ENCODE measurements at regions not wholly inside any gene's neighbourhood (a gene's known extent, or its start where the extent isn't known, plus 50 kb on each side); places are given as distances from the start of the nearest gene placed in this dataset.

DNA sequence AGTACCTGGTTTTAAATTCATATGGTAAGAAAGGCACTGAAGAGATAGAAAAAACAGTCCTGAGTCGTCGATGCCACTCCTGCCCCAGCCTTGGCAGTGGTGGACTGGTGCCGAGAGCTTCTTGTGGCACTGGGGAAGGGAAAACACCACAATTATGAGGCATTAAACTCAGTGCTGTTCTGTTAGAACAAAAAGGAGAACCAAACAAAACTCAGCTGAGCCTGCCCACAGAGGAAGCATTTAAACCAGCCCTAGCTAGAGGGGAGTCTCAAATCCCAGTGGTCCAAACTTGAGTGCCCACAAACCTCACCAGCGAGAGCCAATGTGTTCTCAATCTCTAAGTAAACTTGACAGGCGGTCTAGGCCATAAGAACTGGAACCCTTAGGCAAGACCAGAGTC is 1254.5 kb upstream of the FAM98A start:
- intact Hi-C loops (cut with micrococcal nuclease; ENCODE audit: unreplicated experiment) = no loop called here
- no peaks in the 10 kb centered on the region for H3K27me3 ChIP-seq (replicated peaks; ENCODE audit: control insufficient read depth, insufficient read depth, low read length)
- POLR2A ChIA-PET = no interaction called here
- no peak overlapping the region for H3K27ac Mint-ChIP-seq (ENCODE audit: unreplicated experiment)
- H3K36me3 ChIP-seq (ENCODE audit: control insufficient read depth, insufficient read depth, low read length) = no peaks in the 10 kb centered on the region
- CTCF ChIA-PET = no interaction called here
- BruUV-seq (replicated peaks) = no TSS peak
- peaks cover 30% of the 10 kb centered on the region for H3K9me3 Mint-ChIP-seq (ENCODE audit: unreplicated experiment)
- TF ChIP-seq, protein P1, sequence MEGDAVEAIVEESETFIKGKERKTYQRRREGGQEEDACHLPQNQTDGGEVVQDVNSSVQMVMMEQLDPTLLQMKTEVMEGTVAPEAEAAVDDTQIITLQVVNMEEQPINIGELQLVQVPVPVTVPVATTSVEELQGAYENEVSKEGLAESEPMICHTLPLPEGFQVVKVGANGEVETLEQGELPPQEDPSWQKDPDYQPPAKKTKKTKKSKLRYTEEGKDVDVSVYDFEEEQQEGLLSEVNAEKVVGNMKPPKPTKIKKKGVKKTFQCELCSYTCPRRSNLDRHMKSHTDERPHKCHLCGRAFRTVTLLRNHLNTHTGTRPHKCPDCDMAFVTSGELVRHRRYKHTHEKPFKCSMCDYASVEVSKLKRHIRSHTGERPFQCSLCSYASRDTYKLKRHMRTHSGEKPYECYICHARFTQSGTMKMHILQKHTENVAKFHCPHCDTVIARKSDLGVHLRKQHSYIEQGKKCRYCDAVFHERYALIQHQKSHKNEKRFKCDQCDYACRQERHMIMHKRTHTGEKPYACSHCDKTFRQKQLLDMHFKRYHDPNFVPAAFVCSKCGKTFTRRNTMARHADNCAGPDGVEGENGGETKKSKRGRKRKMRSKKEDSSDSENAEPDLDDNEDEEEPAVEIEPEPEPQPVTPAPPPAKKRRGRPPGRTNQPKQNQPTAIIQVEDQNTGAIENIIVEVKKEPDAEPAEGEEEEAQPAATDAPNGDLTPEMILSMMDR (IDR thresholded peaks at IDR 0.05; ENCODE audit: insufficient read depth in 1 of 2, low read depth in 1 of 2, low read length in 1 of 2, severe bottlenecking in 1 of 2, unreplicated experiment in 1 of 2) = no peak
- no peaks in the 10 kb centered on the region for H3K4me1 ChIP-seq
- no peaks in the 10 kb centered on the region for H3K9me3 ChIP-seq
- H3K4me3 Mint-ChIP-seq (ENCODE audit: unreplicated experiment) = no peak overlapping the region
- no peak overlapping the region for H3K4me3 ChIP-seq (ENCODE audit: low read depth, low read length)
- peaks cover 2% of the 10 kb centered on the region for H3K27me3 Mint-ChIP-seq (ENCODE audit: insufficient read depth, unreplicated experiment)
- no peaks in the 10 kb centered on the region for H3K36me3 Mint-ChIP-seq (ENCODE audit: insufficient read depth, unreplicated experiment)
- H3K4me1 Mint-ChIP-seq (ENCODE audit: low read depth, unreplicated experiment) = no peaks in the 10 kb centered on the region
- DNase-seq = no peak

DNA sequence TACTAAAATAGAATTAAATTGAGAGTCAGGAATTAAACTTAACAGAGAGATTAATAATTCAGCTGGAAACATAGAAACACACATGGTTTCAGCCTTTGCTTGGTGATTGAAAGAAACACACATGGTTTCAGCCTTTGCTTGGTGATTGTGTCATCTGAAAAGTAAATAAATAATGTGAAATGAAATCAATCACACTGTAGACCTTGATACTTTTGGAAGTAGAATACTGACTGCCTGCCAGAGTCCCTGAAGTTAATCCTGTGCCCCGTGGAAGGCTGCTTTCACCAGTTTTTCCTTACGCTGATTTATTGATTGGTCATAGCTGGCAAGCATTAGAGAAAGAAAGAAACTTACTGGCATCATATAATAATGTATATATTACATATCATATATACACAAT is 1252.7 kb upstream of the FAM98A start:
- Mint-ChIP-seq H3K9me3 (ENCODE audit: unreplicated experiment) (peaks cover 17% of the 10 kb centered on the region), H3K4me3 (ENCODE audit: unreplicated experiment) (no peak overlapping the region), H3K4me1 (ENCODE audit: low read depth, unreplicated experiment) (no peaks in the 10 kb centered on the region), H3K27ac (ENCODE audit: unreplicated experiment) (no peak overlapping the region), H3K27me3 (ENCODE audit: insufficient read depth, unreplicated experiment) (peaks cover 2% of the 10 kb centered on the region), H3K36me3 (ENCODE audit: insufficient read depth, unreplicated experiment) (no peaks in the 10 kb centered on the region)
- Histone ChIP-seq H3K27me3 (replicated peaks; ENCODE audit: control insufficient read depth, insufficient read depth, low read length) (no peaks in the 10 kb centered on the region), H3K4me3 (ENCODE audit: low read depth, low read length) (no peak overlapping the region), H3K9me3 (no peaks in the 10 kb centered on the region), H3K4me1 (no peaks in the 10 kb centered on the region), H3K36me3 (ENCODE audit: control insufficient read depth, insufficient read depth, low read length) (no peaks in the 10 kb centered on the region)
- TF ChIP-seq, protein P1 (IDR thresholded peaks at IDR 0.05; ENCODE audit: insufficient read depth in 1 of 2, low read depth in 1 of 2, low read length in 1 of 2, severe bottlenecking in 1 of 2, unreplicated experiment in 1 of 2) = no peak
- no TSS peak for BruUV-seq (replicated peaks)
- intact Hi-C loops (cut with micrococcal nuclease; ENCODE audit: unreplicated experiment) = no loop called here
- DNase-seq = no peak
- POLR2A ChIA-PET = no interaction called here
- CTCF ChIA-PET = no interaction called here

DNA sequence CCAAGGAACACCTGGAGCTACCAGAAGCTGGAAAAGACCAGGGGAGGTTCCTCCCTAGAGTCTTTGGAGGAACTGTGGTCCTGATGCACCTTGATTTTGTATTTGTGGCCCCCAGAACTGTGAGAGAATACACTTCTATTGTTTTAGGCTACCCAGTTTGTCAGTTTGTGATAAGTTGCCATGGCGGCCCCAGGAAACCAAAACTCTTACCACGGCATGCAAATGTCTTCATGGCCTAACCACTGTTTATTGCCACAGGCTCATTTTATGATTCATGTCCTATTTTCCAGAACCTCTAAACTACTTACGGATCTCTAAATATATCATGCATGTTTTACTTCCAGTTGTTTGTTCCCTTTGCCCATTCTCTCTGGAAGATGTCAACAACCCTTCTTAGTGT is 1250.7 kb upstream of the FAM98A start:
- POLR2A ChIA-PET = no interaction called here
- H3K4me1 Mint-ChIP-seq (ENCODE audit: low read depth, unreplicated experiment) = no peaks in the 10 kb centered on the region
- no TSS peak for BruUV-seq (replicated peaks)

More for the DNA sequence above, 1250.7 kb upstream of the FAM98A start:
- no peak overlapping the region for H3K4me3 Mint-ChIP-seq (ENCODE audit: unreplicated experiment)
- H3K36me3 Mint-ChIP-seq (ENCODE audit: insufficient read depth, unreplicated experiment) = no peaks in the 10 kb centered on the region
- CTCF ChIA-PET = no interaction called here
- no peaks in the 10 kb centered on the region for H3K36me3 ChIP-seq (ENCODE audit: control insufficient read depth, insufficient read depth, low read length)
- no peaks in the 10 kb centered on the region for H3K27me3 ChIP-seq (replicated peaks; ENCODE audit: control insufficient read depth, insufficient read depth, low read length)
- no peak for DNase-seq
- H3K4me1 ChIP-seq = no peaks in the 10 kb centered on the region
- no peak overlapping the region for H3K27ac Mint-ChIP-seq (ENCODE audit: unreplicated experiment)
- no peaks in the 10 kb centered on the region for H3K9me3 Mint-ChIP-seq (ENCODE audit: unreplicated experiment)
- no peak overlapping the region for H3K4me3 ChIP-seq (ENCODE audit: low read depth, low read length)
- intact Hi-C loops (cut with micrococcal nuclease; ENCODE audit: unreplicated experiment) = no loop called here
- TF ChIP-seq, protein P1 (IDR thresholded peaks at IDR 0.05; ENCODE audit: insufficient read depth in 1 of 2, low read depth in 1 of 2, low read length in 1 of 2, severe bottlenecking in 1 of 2, unreplicated experiment in 1 of 2) = no peak
- no peaks in the 10 kb centered on the region for H3K9me3 ChIP-seq
- peaks cover 2% of the 10 kb centered on the region for H3K27me3 Mint-ChIP-seq (ENCODE audit: insufficient read depth, unreplicated experiment)

Data from Caco-2 (cell line).